HepG2 (cell line): ENCODE measurements at regions not wholly inside any gene's neighbourhood (a gene's known extent, or its start where the extent isn't known, plus 50 kb on each side); places are given as distances from the start of the nearest gene placed in this dataset.

ENCODE experiments used
- AHR ChIP-seq: IDR thresholded peaks from 2 replicates; pipeline ENCODE4 v1.6.1; 2018; ENCODE audit warnings: missing genetic modification reagents, missing compliant biosample characterization
- CTCF ChIP-seq: sonication (generic); formaldehyde crosslinking; IDR thresholded peaks from 2 replicates; pipeline ENCODE4 v1.5.0; 2020; ENCODE audit warnings: mild to moderate bottlenecking, missing genetic modification reagents, moderate library complexity
- DDIT3 ChIP-seq: sonication (generic); formaldehyde crosslinking; IDR thresholded peaks from 2 replicates; pipeline ENCODE4 v1.4.0; 2020; ENCODE audit warnings: mild to moderate bottlenecking, missing genetic modification reagents
- MTA1 ChIP-seq: sonication (generic); formaldehyde crosslinking; IDR thresholded peaks from 2 replicates; pipeline ENCODE4 v1.4.0; 2020; ENCODE audit warnings: missing genetic modification reagents, mild to moderate bottlenecking, borderline replicate concordance
- MXI1 ChIP-seq: IDR thresholded peaks from 3 replicates; pipeline ENCODE4 v1.6.1; 2012; ENCODE audit warnings: low read depth, low read length, inconsistent platforms, borderline replicate concordance
- POLR2AphosphoS5 ChIP-seq: IDR thresholded peaks from 2 replicates; pipeline ENCODE4 v1.6.1; 2012; ENCODE audit warnings: low read depth, low read length
- ZNF780A ChIP-seq: sonication (generic); formaldehyde crosslinking; IDR thresholded peaks from 2 replicates; pipeline ENCODE4 v1.8.0; 2022; ENCODE audit warnings: mild to moderate bottlenecking, missing genetic modification reagents, moderate library complexity
- ZNF879 ChIP-seq: sonication (generic); formaldehyde crosslinking; IDR thresholded peaks from 2 replicates; pipeline ENCODE4 v1.8.1; 2023; ENCODE audit warnings: missing genetic modification reagents

GRCh38 chr11:26225646-26226045, 106.3 kb upstream of the ANO3 start:
- TF ChIP-seq MTA1 (CRISPR knock-in tag) (no peak), ZNF879 (CRISPR knock-in tag) (no peak), DDIT3 (CRISPR knock-in tag) (no peak), ZNF780A (CRISPR knock-in tag) (no peak), CTCF (CRISPR knock-in tag) (no peak), MXI1 (no peak), POLR2AphosphoS5 (no peak), AHR (CRISPR knock-in tag) (no peak)
